Medulla oblongata (tissue), 1 donor: ENCODE measurements at regions not wholly inside any gene's neighbourhood (a gene's known extent, or its start where the extent isn't known, plus 50 kb on each side); places are given as distances from the start of the nearest gene placed in this dataset.

ENCODE experiments used
- DNase-seq: peaks from one replicate; pipeline ENCODE4 v3.0.0-alpha.2; 2015; ENCODE audit errors: extremely low spot score

DNA sequence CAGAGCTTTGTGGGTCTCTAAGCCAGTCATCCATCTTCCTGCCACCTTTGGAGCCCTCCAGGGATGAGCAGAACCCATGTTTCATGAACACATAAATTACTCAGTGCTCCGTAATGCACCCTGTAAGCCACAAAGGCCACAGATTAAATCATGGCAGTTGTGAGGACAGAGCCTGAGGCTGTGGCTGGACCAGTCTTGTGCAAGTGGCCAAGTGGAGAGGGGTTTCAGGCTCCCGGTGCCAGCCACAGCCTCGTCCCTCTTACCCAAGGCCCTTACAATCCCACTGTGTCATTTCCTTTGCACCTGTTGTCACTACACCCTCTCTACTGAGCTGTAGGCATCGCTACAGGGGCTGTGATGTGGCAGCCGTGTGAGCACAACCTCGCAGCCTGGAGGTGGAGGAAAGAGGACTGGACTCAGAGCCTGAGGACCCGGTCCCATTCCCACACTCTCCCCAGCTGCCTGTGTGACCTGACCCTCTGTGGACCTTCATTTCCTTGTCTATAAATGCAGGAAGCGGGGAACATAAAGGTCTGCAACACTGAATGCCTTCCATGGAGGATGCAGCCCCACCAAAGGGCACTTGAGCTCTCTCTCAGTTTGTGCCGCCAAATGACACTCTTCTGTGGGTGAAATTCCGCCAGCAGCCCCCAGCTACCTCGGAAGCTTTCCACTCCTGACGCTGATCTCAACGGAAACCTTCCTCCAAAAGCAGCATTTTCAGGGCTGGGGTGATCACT is 792.0 kb downstream of the UQCRFS1 start:
- DNase-seq: no peak

DNA sequence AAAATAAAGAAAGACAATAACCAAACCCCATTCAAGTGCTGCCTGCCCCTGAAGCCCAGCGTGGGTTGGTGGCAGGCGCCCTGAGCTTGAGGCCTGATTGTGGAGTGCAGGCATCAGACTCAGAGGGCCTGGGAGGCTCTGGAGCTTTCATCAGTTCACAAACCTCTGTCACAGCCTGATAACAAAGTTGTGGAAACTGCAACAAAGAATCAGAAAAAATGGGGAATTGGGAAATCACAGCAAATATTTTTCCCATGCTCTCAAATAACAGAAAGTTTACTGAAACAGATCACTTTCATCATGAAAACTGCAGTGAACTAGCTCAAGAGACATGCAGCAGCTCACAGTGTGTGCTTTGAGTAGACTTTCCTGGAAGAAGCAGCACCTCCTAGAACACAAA is 793.6 kb downstream of the UQCRFS1 start:
- no peak for DNase-seq

DNA sequence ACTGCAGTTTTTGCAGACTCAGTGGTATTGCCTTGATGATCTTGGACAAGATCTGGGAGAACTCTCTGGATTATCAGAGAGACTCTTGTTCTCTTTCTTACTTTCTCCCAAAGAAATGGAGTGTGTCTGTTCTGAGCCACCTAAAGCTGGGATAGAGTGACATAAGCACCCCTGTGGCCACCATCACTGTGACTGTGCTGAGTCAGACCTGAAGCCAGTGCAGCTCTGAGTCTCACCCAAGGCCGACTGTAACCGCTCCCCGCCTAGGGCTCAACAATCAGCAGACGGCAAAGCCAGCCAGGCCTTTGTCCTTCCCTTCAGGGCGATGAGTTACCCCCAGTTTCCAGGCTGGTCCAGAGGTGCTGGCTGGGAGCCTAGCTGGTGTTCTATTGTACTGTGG is 795.6 kb downstream of the UQCRFS1 start:
- no peak for DNase-seq

- no peak for DNase-seq
Observed at GRCh38 chr19:28416245-28416644, 796.7 kb downstream of the UQCRFS1 start.

DNA sequence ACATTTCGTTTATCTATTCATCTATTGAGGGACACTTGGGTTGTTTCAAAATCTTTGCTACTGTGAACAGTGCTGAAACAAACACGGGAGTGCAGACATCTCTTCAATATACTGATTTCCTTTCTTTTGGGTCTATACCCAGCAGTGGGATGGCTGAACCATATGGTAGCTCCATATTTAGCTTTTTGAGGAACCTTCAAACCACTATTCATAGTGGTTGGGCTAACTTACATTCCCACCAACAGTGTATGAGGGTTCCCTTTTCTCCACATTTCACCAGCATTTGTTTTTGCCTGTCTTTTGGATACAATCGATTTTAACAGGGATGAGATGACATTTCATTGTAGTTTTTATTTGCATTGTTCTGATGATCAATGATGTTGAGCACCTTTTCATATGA is 798.2 kb downstream of the UQCRFS1 start:
- DNase-seq: no peak

DNA sequence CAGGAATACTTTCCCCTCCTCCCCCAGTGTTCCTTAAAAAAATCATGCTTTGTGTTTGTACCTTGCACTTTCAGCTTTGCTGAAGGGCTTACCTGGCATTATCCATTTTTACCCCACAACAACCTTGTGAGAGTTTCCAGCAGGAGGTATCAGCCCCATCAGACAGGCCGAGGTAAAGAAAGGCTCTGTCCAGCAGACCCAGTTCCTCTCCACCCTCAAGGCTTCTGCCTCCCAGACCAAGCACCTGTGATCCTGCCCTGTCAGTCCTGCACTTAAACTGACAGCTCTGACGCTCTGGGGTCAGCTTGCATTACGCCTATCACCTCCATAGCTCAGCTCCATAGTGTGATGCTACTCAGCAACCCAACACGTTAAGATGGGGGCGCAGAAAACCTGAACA is 803.1 kb downstream of the UQCRFS1 start:
- DNase-seq: no peak

GRCh38 chr19:28406966-28407365 is 806.0 kb downstream of the UQCRFS1 start:
- DNase-seq: no peak

DNA sequence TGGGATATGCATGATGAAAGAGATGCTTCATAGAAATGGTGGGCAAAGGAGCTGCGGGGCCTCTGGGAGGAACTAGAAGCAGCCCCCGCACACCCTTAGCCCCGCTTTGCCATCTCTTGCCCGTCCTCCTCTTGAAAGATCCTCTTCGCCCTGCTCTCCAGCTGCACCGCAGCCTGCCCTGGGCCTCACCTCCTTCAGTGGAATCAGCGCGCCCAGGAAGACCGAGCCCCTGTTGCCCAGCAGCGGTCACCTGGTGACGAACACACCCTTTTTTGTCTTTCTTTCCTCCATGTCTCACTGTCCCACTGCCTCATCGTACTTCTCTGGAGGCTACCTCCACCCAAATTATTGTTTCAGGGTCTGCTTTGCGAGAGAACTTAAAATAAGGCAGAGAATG is 807.6 kb downstream of the UQCRFS1 start:
- DNase-seq: no peak

DNA sequence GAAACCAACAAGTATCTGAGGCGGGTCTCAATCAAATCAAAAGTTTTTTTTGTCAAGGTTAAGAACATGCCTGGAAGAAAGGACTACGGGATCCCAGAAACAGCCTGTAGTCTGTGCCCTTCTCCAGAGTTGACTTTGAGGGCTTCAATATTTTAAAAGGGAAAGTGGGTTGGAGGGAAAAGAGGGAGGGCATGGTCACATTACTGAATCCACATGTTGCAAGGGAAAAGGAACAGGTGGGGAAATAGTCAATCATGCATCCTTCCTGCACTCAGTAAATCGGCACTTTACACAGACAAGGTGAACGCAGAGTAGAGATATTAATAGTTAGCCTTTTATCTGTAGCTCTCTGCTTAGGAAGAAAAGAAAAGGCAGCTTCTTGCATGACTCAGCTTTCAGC is 808.5 kb downstream of the UQCRFS1 start:
- DNase-seq: no peak

DNA sequence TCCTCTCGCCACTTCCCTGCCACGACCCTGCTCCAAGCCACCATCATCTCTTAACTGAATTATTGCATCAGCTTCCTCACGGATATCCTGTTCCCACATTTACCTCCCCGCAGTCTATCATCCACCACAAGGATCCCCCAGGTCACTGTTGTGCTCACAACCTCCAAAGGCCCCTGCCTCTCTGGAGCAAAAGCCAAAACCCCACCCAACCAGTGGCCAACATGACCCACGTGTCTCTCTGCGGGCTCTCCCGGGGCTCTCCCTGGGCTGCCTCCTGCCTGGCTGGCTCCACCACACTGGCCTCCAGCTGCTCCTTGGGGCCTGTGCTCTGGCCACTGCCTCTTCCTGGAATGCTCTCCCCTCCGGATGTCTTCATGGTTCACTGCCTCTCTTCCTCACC is 809.3 kb downstream of the UQCRFS1 start:
- no peak for DNase-seq

DNA sequence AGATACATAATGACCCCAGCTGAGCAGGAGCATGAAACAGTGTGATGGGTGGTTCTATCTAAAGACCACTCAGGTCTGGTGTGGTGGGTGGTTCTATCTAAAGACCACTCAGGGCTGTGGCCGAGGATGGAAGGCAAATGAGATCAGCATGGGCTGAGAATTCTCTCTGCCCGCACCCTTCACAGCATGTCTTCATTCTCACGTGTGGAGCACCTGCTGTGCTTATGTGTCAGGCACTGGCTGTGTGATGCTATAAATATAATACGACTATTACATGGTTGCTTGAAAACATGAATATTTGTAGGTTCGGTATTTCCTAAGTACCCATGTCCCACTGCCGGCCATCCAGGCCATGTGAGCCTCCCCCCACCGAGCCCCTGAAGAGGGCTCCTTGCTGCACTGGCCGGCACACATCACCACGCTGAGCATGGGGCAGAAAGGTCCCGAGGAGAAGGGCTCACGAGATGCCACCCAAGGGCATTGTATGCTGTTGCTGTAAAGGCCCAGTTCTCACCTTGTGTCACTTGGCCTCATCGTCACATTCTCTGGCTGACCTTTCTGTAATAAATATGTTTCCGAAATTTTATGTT is 810.2 kb downstream of the UQCRFS1 start:
- no peak for DNase-seq

DNA sequence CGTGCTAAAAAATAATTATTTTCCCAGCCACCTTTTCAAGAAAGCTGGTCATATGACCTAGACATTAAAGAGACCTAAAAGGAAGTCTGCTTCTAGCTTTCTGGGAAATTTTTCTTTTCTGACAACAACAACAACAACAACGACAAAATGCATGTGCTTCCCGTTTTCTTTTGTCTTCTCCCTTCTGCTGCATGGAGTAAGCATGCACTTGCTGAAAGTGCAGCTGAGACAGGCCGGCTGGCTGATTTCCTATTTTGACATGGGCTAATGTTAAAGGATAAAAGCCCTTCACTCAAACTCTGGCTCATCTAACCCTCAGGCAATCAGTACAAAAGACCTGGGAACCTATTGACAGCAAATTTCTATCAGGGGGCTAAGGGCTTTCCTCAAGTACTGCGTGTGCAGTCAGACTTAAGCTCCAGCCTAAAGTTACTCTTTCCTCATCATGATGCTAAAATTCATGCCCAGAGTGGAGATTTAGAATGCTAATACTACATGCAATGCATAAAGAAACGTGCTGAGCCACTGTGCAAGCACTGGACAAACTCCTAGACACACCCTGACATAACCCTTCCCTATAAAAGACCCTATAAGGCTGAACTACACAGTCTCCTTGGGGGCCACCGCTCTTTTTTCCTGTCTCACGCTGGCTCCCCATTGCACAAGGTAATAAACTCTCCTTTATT is 811.1 kb downstream of the UQCRFS1 start:
- DNase-seq: no peak

DNA sequence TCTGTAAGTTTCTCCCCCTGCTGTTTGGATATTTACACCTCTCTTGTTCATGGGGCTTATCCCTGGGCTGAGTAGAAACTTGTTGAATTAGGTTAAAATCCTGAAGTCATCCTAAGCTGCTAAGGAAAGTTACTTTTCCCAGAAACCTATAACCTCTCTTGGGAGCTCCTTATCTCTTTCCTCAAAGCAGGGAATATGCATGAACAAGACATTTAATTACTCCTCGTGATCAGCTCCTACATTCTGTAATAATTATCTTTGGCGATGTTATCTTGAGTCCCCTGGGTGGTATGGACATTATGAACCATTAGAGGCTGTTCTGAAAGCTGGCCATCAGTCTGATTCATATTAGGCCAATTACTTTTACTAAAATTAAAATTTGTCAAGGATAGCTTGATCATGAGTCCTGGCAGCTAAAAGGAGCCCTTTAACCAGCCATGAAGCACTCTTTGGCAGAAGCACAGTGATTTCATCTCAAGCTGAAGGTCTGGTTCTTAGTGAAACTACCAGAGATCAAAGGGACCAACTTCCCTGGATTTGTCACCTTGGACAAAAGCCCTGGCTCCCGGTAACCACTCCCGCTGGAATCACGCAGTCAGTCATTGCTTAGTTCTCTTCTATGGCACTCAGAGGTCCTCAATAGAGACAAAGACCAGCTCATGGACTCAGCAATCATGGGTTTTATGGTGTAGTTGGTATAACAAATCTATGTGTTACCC is 811.8 kb downstream of the UQCRFS1 start:
- DNase-seq: no peak

- no peak for DNase-seq
Observed at GRCh38 chr19:28399187-28399586, 813.8 kb downstream of the UQCRFS1 start.

DNA sequence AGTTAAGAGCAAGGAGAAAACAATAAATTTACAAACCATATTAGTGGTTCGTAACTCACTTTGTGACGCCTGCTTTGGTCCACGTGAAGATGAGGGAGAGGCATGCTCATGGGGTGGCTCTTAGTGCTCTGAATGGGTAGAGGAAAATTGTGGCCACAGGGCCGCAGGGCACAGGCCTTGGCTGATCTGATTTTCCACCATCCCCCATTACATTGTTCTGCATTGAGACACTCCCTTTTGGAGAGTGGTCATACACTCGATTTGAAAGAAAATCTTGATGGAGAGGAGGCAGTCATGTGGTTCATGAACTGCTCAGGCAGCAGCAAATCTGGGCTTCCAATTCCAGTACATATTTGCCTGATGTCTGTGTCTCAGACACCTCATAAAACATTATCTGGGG is 815.2 kb downstream of the UQCRFS1 start:
- DNase-seq: no peak

GRCh38 chr19:28397306-28397705 is 815.6 kb downstream of the UQCRFS1 start:
- no peak for DNase-seq

DNA sequence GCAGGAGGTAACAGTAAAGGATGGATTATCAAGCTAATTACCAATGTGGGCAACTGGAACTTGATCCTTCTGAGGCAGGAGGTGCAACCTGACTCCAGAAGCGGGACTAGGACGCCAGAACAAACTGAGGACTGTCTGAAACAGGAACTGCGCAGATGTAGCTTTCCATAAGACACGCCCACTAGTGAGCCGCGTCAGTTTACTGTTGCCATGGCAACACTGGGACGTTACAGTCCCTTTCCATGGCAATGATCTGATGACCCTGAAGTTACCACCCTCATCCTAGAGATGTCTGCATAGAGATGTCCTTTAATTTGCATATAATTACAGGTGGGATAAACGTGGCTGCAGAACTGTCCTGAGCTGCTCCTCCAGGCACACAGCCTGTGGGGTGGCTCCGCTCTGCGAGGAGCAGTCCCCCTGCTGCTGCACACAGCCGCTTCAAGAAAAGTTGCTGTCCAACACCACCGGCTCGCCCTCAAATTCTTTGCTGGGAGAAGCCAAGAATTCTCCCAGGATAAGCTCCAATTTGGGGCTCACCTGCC is 816.6 kb downstream of the UQCRFS1 start:
- DNase-seq: no peak

GRCh38 chr19:28394725-28395124 is 818.2 kb downstream of the UQCRFS1 start:
- DNase-seq: no peak

DNA sequence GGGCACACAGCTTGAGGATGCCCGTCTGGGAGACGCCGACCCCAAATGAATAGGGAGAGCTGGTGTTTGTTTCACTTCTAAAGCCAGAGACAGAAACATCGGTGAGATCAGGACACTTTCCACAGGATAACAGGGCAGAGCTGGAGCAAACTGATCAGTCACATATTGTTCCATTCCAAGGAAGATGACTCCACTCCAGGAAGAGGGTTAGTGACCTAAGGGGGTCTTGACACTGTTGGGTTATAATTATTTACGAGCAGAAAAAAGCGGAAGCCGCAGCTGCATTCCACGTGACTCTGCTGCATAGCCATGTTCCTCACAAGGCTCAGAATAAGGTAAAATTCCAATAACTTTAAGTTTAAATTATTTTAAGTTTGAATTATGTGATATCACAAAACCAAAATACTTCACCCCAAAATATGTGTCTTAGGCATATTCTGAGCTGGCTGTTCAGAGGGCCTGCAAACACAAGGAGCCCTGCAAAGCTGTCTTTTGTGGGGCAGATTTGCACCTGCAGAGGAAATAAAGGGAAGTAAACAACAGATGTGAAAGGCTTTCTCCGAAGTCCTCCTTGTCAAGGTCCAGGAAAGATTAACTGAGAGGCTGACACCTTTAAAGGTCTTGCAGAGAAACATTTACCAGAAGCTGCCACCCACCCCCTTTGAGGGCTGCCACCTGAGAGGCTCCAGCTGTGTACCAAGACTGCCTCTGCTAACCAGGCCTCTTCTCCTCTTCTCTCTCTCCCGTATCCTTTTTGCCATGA is 819.2 kb downstream of the UQCRFS1 start:
- DNase-seq: no peak

DNA sequence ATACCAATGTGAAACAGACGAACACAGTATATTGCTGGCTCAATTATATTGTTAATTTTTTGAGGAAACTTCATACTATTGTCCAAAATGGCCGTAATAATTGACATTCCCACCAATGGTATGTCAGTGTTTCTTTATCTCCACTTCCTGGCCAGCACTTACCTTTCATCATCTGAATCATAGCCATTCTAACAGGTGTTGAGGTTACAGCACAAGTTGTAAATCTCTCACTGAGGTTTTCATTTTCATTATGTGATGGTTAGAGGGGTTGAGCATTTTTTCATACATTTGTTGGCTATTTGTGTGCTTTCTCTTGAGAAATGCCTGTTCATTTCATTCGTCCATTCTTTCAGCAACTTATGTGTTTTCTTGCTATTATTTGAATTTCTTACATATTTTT is 824.0 kb downstream of the UQCRFS1 start:
- no peak for DNase-seq

DNA sequence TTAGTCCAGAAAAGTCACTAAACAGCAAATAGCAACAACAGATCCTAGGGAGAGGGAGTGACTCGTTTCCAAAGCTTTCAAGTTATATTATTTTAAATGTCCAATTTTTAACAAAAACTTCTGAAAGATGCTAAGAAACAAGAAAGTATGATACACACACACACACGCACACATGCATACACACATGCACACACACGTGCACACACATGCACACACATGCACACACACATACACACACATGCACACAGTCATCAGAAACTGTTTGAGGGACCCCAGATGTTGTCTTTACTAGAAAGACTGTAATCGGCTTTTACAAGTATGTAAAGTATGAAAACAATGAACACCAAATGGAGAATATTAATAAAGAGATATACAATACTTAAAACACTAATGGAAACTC is 825.4 kb downstream of the UQCRFS1 start:
- no peak for DNase-seq

DNA sequence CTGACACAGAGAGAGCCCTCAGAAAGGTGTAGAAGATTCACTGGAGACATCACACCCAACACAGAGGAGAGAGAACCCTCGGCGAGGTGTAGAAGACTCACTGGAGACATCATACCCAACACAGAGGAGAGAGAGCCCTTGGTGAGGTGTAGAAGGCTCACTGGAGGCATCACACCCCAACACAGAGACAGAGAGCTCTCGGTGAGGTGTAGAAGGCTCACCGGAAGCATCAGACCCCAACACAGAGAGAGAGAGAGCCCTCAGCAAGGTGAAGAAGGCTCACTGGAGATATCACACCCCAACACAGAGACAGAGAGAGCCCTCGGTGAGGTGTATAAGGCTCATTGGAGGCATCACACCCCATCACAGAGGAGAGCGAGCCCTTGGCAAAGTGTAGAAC is 826.5 kb downstream of the UQCRFS1 start:
- DNase-seq: no peak
